H9 (cell line): ENCODE measurements at regions not wholly inside any gene's neighbourhood (a gene's known extent, or its start where the extent isn't known, plus 50 kb on each side); places are given as distances from the start of the nearest gene placed in this dataset.
"Not testable (repeated sequence)": the region's sequence is repeated elsewhere in the genome, so short reads cannot be mapped to it uniquely, and the experiment has no call there.

Experiments used
- DNase-seq: peaks from one replicate; pipeline ENCODE4 v3.0.0-alpha.2; 2017
- H2AFZ ChIP-seq: one replicate; pipeline ENCODE4 v1.6.1; 2013; ENCODE audit warnings: mild to moderate bottlenecking, low read length, control low read depth, moderate library complexity
- H2AK5ac ChIP-seq: 2 replicates; pipeline ENCODE4 v1.6.1; 2013; ENCODE audit warnings: low read length, control low read depth, mixed read lengths; ENCODE audit not compliant: insufficient read length
- H2BK120ac ChIP-seq: one replicate; pipeline ENCODE4 v1.6.1; 2013; ENCODE audit warnings: low read depth, mild to moderate bottlenecking, low read length, control low read depth, inconsistent platforms; ENCODE audit not compliant: poor library complexity, severe bottlenecking
- H2BK12ac ChIP-seq: 2 replicates; pipeline ENCODE4 v1.6.1; 2013; ENCODE audit warnings: low read length, control low read depth, mixed read lengths, low read depth; ENCODE audit not compliant: insufficient read length
- H2BK15ac ChIP-seq: 2 replicates; pipeline ENCODE4 v1.6.1; 2013; ENCODE audit warnings: low read depth, low read length, control low read depth
- H2BK20ac ChIP-seq: one replicate; pipeline ENCODE4 v1.6.1; 2013; ENCODE audit warnings: low read depth, mild to moderate bottlenecking, low read length, control low read depth, inconsistent platforms; ENCODE audit not compliant: poor library complexity, severe bottlenecking
- H2BK5ac ChIP-seq: 2 replicates; pipeline ENCODE4 v1.6.1; 2013; ENCODE audit warnings: low read length, control low read depth, mixed read lengths; ENCODE audit not compliant: insufficient read length
- H3K14ac ChIP-seq: 2 replicates; pipeline ENCODE4 v1.6.1; 2013; ENCODE audit warnings: low read length, control low read depth; ENCODE audit not compliant: insufficient read depth
- H3K18ac ChIP-seq: 2 replicates; pipeline ENCODE4 v1.6.1; 2013; ENCODE audit warnings: low read depth, mild to moderate bottlenecking, mixed read lengths, low read length, control low read depth; ENCODE audit not compliant: insufficient read length
- H3K23ac ChIP-seq: 2 replicates; pipeline ENCODE4 v1.6.1; 2013; ENCODE audit warnings: low read length, control low read depth, mixed read lengths, low read depth; ENCODE audit not compliant: insufficient read length
- H3K23me2 ChIP-seq: 2 replicates; pipeline ENCODE4 v1.6.1; 2013; ENCODE audit warnings: low read depth, mild to moderate bottlenecking, mixed read lengths, low read length, control low read depth; ENCODE audit not compliant: insufficient read length, poor library complexity, severe bottlenecking
- H3K27ac ChIP-seq: 2 replicates; pipeline ENCODE4 v1.5.1; 2013; ENCODE audit warnings: low read length, control low read depth, mixed read lengths, low read depth; ENCODE audit not compliant: insufficient read length
- H3K27me3 ChIP-seq: 2 replicates; pipeline ENCODE4 v1.6.1; 2013; ENCODE audit warnings: low read length, control low read depth, inconsistent platforms; ENCODE audit not compliant: insufficient read depth
- H3K4ac ChIP-seq: 2 replicates; pipeline ENCODE4 v1.6.1; 2013; ENCODE audit warnings: low read depth, mild to moderate bottlenecking, control low read depth, inconsistent platforms, low read length, moderate library complexity
- H3K4me1 ChIP-seq: 2 replicates; pipeline ENCODE4 v1.6.1; 2013; ENCODE audit warnings: low read length, control low read depth, inconsistent platforms; ENCODE audit not compliant: insufficient read depth
- H3K4me2 ChIP-seq: 2 replicates; pipeline ENCODE4 v1.6.1; 2013; ENCODE audit warnings: low read length, control low read depth, mixed read lengths; ENCODE audit not compliant: insufficient read length, insufficient read depth
- H3K56ac ChIP-seq: 2 replicates; pipeline ENCODE4 v1.6.1; 2013; ENCODE audit warnings: low read depth, mild to moderate bottlenecking, mixed read lengths, low read length, control low read depth; ENCODE audit not compliant: insufficient read length
- H3K79me1 ChIP-seq: 2 replicates; pipeline ENCODE4 v1.6.1; 2013; ENCODE audit warnings: low read depth, mild to moderate bottlenecking, moderate library complexity, low read length, control low read depth, inconsistent platforms; ENCODE audit not compliant: insufficient read depth, poor library complexity, severe bottlenecking
- H3K79me2 ChIP-seq: 2 replicates; pipeline ENCODE4 v1.6.1; 2013; ENCODE audit warnings: low read length, control low read depth, inconsistent platforms; ENCODE audit not compliant: insufficient read depth
- H3K9ac ChIP-seq: 2 replicates; pipeline ENCODE4 v1.6.1; 2013; ENCODE audit warnings: low read length, control low read depth, mixed read lengths; ENCODE audit not compliant: insufficient read length; ENCODE audit errors: extremely low read depth
- H3K9me3 ChIP-seq: one replicate; pipeline ENCODE4 v1.6.1; 2013; ENCODE audit warnings: low read depth, low read length, inconsistent platforms; ENCODE audit not compliant: control insufficient read depth
- H3T11ph ChIP-seq: one replicate; pipeline ENCODE4 v1.6.1; 2013; ENCODE audit warnings: mild to moderate bottlenecking, low read length, control low read depth, inconsistent platforms
- H4K20me1 ChIP-seq: one replicate; pipeline ENCODE4 v1.6.1; 2013; ENCODE audit not compliant: control insufficient read depth, insufficient read length, insufficient read depth
- H4K5ac ChIP-seq: 2 replicates; pipeline ENCODE4 v1.6.1; 2013; ENCODE audit warnings: low read depth, mild to moderate bottlenecking, mixed read lengths, low read length, control low read depth; ENCODE audit not compliant: insufficient read length
- H4K8ac ChIP-seq: replicated peaks from 2 replicates; pipeline ENCODE4 v1.6.1; 2013; ENCODE audit warnings: low read length, control low read depth, mixed read lengths, low read depth; ENCODE audit not compliant: insufficient read length
- H4K91ac ChIP-seq: 2 replicates; pipeline ENCODE4 v1.6.1; 2013; ENCODE audit warnings: low read depth, mild to moderate bottlenecking, moderate library complexity, mixed read lengths, low read length, control low read depth; ENCODE audit not compliant: insufficient read length
- H3K27ac Mint-ChIP-seq, 3 experiments: 2 replicates in 2 of 3; 3 replicates in 1 of 3; pipeline ENCODE4 v1.8.0; 2020 to 2021; ENCODE audit warnings: mixed read lengths in 3 of 3, mild to moderate bottlenecking in 1 of 3, moderate library complexity in 1 of 3
- H3K27me3 Mint-ChIP-seq: 2 replicates; pipeline ENCODE4 v1.8.0; 2021; ENCODE audit warnings: low read depth, mild to moderate bottlenecking, moderate library complexity, mixed read lengths
- H3K36me3 Mint-ChIP-seq, 3 experiments: 2 replicates in 2 of 3; 3 replicates in 1 of 3; pipeline ENCODE4 v1.8.0; 2020 to 2021; ENCODE audit warnings: low read depth in 3 of 3, mixed read lengths in 3 of 3; ENCODE audit not compliant: insufficient read depth in 1 of 3
- H3K4me1 Mint-ChIP-seq, 2 experiments: 2 replicates each; pipeline ENCODE4 v1.8.0; 2020; ENCODE audit warnings: mixed read lengths in 2 of 2
- H3K4me3 Mint-ChIP-seq, 2 experiments: 2 replicates in 1 of 2; 3 replicates in 1 of 2; pipeline ENCODE4 v1.8.0; 2020 to 2021; ENCODE audit warnings: mild to moderate bottlenecking in 2 of 2, mixed read lengths in 2 of 2, moderate library complexity in 1 of 2
- H3K9me3 Mint-ChIP-seq, 2 experiments: 2 replicates in 1 of 2; 3 replicates in 1 of 2; pipeline ENCODE4 v1.8.0; 2020; ENCODE audit warnings: mild to moderate bottlenecking in 2 of 2, mixed read lengths in 2 of 2, moderate library complexity in 1 of 2
- CTCF ChIP-seq: fragments of 200-600 bp; sonication (generic); conservative IDR thresholded peaks from 3 replicates; pipeline ENCODE4 v1.8.0; 2021; ENCODE audit warnings: antibody characterized with exemption, mild to moderate bottlenecking
- WGBS: extraction: QIAGEN DNeasy Blood & Tissue Kit; methylation state at CpG from one replicate; pipeline ENCODE4 v1.1.7; 2013; ENCODE audit warnings: missing lambda C conversion rate, low lambda C conversion rate, mixed read lengths; ENCODE audit not compliant: insufficient read length; ENCODE audit errors: extremely low coverage; 5-methylcytosine and 5-hydroxymethylcytosine counted together

- H3K23ac ChIP-seq: no peak overlapping the region
- no peaks in the 10 kb centered on the region for H3K27me3 ChIP-seq
- H3K56ac ChIP-seq: no peak overlapping the region
- H2BK120ac ChIP-seq: no peak overlapping the region
- H3K27me3 Mint-ChIP-seq: no peaks in the 10 kb centered on the region
- no peak overlapping the region for H3K4ac ChIP-seq
- no peak overlapping the region for H3K4me2 ChIP-seq
- DNase-seq: no peak
- no peak overlapping the region for H3T11ph ChIP-seq
- no peaks in the 10 kb centered on the region for H3K79me2 ChIP-seq
- WGBS: no CpG with 5 or more reads among the region's 2 CpGs
- no peak overlapping the region for H2BK20ac ChIP-seq
- H4K91ac ChIP-seq: no peak overlapping the region
- no peak for TF ChIP-seq CTCF
- no peak overlapping the region for H3K14ac ChIP-seq
- no peak overlapping the region for H4K8ac ChIP-seq
- H2BK12ac ChIP-seq: no peak overlapping the region
- H3K9me3 ChIP-seq: no peaks in the 10 kb centered on the region
- H3K79me1 ChIP-seq: no peaks in the 10 kb centered on the region
- H3K27ac Mint-ChIP-seq: no peak overlapping the region
- no peaks in the 10 kb centered on the region for H4K20me1 ChIP-seq
- H2AK5ac ChIP-seq: no peak overlapping the region
- no peaks in the 10 kb centered on the region for H3K23me2 ChIP-seq
- no peak overlapping the region for H3K27ac ChIP-seq
- peaks cover 27 to 39% of the 10 kb centered on the region in 2 experiments for H3K9me3 Mint-ChIP-seq
- H3K36me3 Mint-ChIP-seq: peaks cover 13 to 36% (median 20%) of the 10 kb centered on the region in 3 experiments
- no peak overlapping the region for H3K9ac ChIP-seq
- no peak overlapping the region for H2BK15ac ChIP-seq
- no peak overlapping the region for H4K5ac ChIP-seq
- H3K18ac ChIP-seq: no peak overlapping the region
- H2AFZ ChIP-seq: no peak overlapping the region
- H3K4me3 Mint-ChIP-seq: no peak overlapping the region
- H2BK5ac ChIP-seq: no peak overlapping the region
- H3K4me1 Mint-ChIP-seq: peaks cover 13% of the 10 kb centered on the region in 2 experiments
- H3K4me1 ChIP-seq: no peaks in the 10 kb centered on the region
Measured at GRCh38 chr13:37158481-37158880, 53.0 kb upstream of the CSNK1A1L start.

DNA sequence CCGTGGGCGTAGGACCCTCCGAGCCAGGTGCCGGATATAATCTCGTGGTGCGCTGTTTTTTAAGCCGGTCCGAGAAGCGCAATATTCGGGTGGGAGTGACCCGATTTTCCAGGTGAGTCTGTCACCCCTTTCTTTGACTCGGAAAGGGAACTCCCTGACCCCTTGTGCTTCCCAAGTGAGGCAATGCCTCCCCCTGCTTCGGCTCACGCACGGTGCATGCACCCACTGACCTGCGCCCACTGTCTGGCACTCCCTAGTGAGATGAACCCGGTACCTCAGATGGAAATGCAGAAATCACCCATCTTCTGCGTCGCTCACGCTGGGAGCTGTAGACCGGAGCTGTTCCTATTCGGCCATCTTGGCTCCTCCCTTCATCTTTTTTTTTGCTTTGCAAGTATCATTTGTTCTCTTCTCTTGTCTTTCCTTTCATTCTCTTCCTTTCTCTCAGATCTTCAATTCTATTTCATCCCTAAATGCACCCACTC is 50.2 kb upstream of the CSNK1A1L start:
- H3K36me3 Mint-ChIP-seq: peaks cover 15 to 35% (median 22%) of the 10 kb centered on the region in 3 experiments
- H4K8ac ChIP-seq, H4K20me1 ChIP-seq, H4K5ac ChIP-seq, H4K91ac ChIP-seq, H3K4me1 Mint-ChIP-seq, H3K79me2 ChIP-seq, H2AFZ ChIP-seq, H3K4me2 ChIP-seq, H3K27ac ChIP-seq, H3T11ph ChIP-seq, H2BK12ac ChIP-seq, H2BK5ac ChIP-seq, H2BK120ac ChIP-seq, H2BK15ac ChIP-seq, H3K9ac ChIP-seq, H3K27me3 ChIP-seq, H3K4me1 ChIP-seq, H3K9me3 ChIP-seq, H3K4ac ChIP-seq, H2BK20ac ChIP-seq, H3K79me1 ChIP-seq, DNase-seq, H3K27me3 Mint-ChIP-seq, H3K56ac ChIP-seq, H2AK5ac ChIP-seq, H3K23ac ChIP-seq, H3K23me2 ChIP-seq: not testable (repeated sequence)
- H3K4me3 Mint-ChIP-seq: peak overlapping the region; percentile 7 to 54; a peak in 4 of 5 replicates
- H3K18ac ChIP-seq: peak overlapping the region; percentile 70
- peak overlapping the region; percentile 77 to 98 (median 93); a peak in 5 of 7 replicates for H3K27ac Mint-ChIP-seq
- H3K14ac ChIP-seq: peak overlapping the region; percentile 71; the same call in 1 of the 2 replicates
- peaks cover 26 to 30% of the 10 kb centered on the region in 2 experiments for H3K9me3 Mint-ChIP-seq
- WGBS: no CpG with 5 or more reads among the region's 22 CpGs
